ENCODE measurements at regions not wholly inside any gene's neighbourhood (a gene's known extent, or its start where the extent isn't known, plus 50 kb on each side); places are given as distances from the start of the nearest gene placed in this dataset.

GRCh38 chr6:56877922-56878321 is 77.0 kb upstream of the BEND6 start:
- TF ChIP-seq CTCF (IDR thresholded peaks at IDR 0.05) (no peak), EZH2 (IDR thresholded peaks at IDR 0.05; ENCODE audit: borderline replicate concordance, insufficient read depth, low read depth, low read length, poor library complexity, severe bottlenecking) (no peak)

All from B cell (primary cell).